ENCODE measurements at regions not wholly inside any gene's neighbourhood (a gene's known extent, or its start where the extent isn't known, plus 50 kb on each side); places are given as distances from the start of the nearest gene placed in this dataset.

DNA sequence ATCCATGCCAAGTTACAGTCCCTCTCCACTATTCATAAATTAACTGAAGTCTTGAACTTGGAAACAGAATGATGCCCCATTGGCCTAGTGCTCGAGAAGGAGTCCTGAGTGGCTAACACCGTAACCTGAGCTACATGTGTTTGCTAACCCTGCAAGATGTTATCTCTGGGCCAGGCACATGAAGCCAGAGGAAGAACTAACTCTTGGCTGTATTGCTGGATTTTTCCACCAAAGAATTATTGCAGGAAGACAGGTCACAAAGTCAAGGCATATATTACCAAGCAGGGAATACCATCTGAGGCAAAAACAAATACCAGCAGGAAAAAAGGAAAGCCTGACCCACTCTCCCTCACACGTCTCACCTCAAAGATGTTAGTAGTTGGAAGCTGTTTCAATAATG is 148.9 kb upstream of the PHACTR1 start:
- DNase-seq (ENCODE audit: low read depth in 1 of 2, low spot score in 2 of 2) = no peak
- H3K9ac ChIP-seq (replicated peaks in 1 of 4; ENCODE audit: extremely low read depth in 1 of 4, low read depth in 3 of 4, low read length in 3 of 4) = no peak overlapping the region
- no peak overlapping the region for H3K56ac ChIP-seq (replicated peaks; ENCODE audit: insufficient read length, low read depth, low read length)
- no peak overlapping the region for H2AFZ ChIP-seq (ENCODE audit: low read length)
- no peaks in the 10 kb centered on the region for H3K27me3 ChIP-seq (replicated peaks in 1 of 4; ENCODE audit: control insufficient read depth in 3 of 4, extremely low read depth in 1 of 4, insufficient read depth in 3 of 4, low read length in 3 of 4)
- no peak overlapping the region for H4K8ac ChIP-seq (ENCODE audit: extremely low read depth, insufficient read depth, low read length)
- H2AK5ac ChIP-seq (ENCODE audit: low read depth, low read length) = no peak overlapping the region
- 88% methylated on average over 3 of the region's 3 CpGs; no CpG with 5 or more reads in 1 of the 2 experiments for WGBS, 2 experiments (ENCODE audit: extremely low coverage in 1 of 2, insufficient coverage in 1 of 2, insufficient read length in 1 of 2, insufficient replicate concordance in 2 of 2, low coverage in 1 of 2, low lambda C conversion rate in 2 of 2, missing lambda C conversion rate in 1 of 2)
- POLR2A ChIA-PET (ENCODE audit: partially characterized antibody) = no interaction called here
- H3K36me3 ChIP-seq (ENCODE audit: control insufficient read depth in 2 of 4, insufficient read depth in 4 of 4, low read length in 3 of 4) = no peaks in the 10 kb centered on the region
- no peak overlapping the region for H2BK20ac ChIP-seq (ENCODE audit: low read length)
- no peak overlapping the region for H2BK12ac ChIP-seq (ENCODE audit: low read depth, low read length)
- H3K79me2 ChIP-seq (ENCODE audit: control insufficient read depth in 1 of 2, insufficient read depth in 2 of 2, low read length in 2 of 2) = no peaks in the 10 kb centered on the region
- H2BK5ac ChIP-seq (ENCODE audit: low read depth, low read length) = no peak overlapping the region
- H3K27ac ChIP-seq (ENCODE audit: low read depth, low read length) = no peak overlapping the region
- no peaks in the 10 kb centered on the region for H3K9me3 ChIP-seq (ENCODE audit: insufficient read depth in 2 of 2, low read depth in 1 of 2, low read length in 1 of 2)
- H3K79me1 ChIP-seq (ENCODE audit: low read depth, low read length) = no peaks in the 10 kb centered on the region
- no peak for FAIRE-seq
- no peaks in the 10 kb centered on the region for H3K4me1 ChIP-seq (replicated peaks in 1 of 4; ENCODE audit: control insufficient read depth in 3 of 4, insufficient read depth in 4 of 4, low read length in 3 of 4)
- H3K14ac ChIP-seq (ENCODE audit: insufficient read length) = no peak overlapping the region
- H3K4me2 ChIP-seq (ENCODE audit: insufficient read depth in 1 of 2, low read depth in 2 of 2, low read length in 2 of 2) = no peak overlapping the region
- no peak overlapping the region for H3K4ac ChIP-seq (replicated peaks; ENCODE audit: insufficient read length, low read depth, low read length)
- no peak overlapping the region for H3K23ac ChIP-seq (ENCODE audit: insufficient read length)
- H4K20me1 ChIP-seq (replicated peaks in 1 of 2; ENCODE audit: control insufficient read depth in 1 of 2, insufficient read depth in 2 of 2, low read length in 2 of 2) = no peaks in the 10 kb centered on the region
- H4K91ac ChIP-seq (replicated peaks; ENCODE audit: insufficient read length, low read length) = no peak overlapping the region
- no peaks in the 10 kb centered on the region for H3K23me2 ChIP-seq (ENCODE audit: low read depth, low read length)
- no peak overlapping the region for H2BK120ac ChIP-seq (replicated peaks; ENCODE audit: low read depth, low read length)
- CTCF ChIA-PET (ENCODE audit: partially characterized antibody) = interaction anchor here (1.1 to 1.6 kb wide), 2 partner anchors 86 to 911 kb away, joined by 3 read pairs; no protein-coding TSS in a partner anchor
- H4K5ac ChIP-seq (ENCODE audit: insufficient read length, low read depth, low read length) = no peak overlapping the region
- H3K18ac ChIP-seq (ENCODE audit: extremely low read depth, low read length) = no peak overlapping the region
- no peak overlapping the region for H3K4me3 ChIP-seq (ENCODE audit: extremely low read depth in 1 of 4, insufficient read depth in 2 of 4, low read depth in 3 of 4, low read length in 4 of 4)
- H2BK15ac ChIP-seq (ENCODE audit: low read length) = no peak overlapping the region
- TF ChIP-seq RAD21 (IDR thresholded peaks at IDR 0.05 in 1 of 2, conservative IDR thresholded peaks at IDR 0.05 in 1 of 2; ENCODE audit: low read depth in 2 of 2, low read length in 2 of 2) = no peak
- TF ChIP-seq, protein P1, sequence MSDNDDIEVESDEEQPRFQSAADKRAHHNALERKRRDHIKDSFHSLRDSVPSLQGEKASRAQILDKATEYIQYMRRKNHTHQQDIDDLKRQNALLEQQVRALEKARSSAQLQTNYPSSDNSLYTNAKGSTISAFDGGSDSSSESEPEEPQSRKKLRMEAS (IDR thresholded peaks at IDR 0.05) = no peak

Data from H1 (cell line).